ENCODE measurements at regions not wholly inside any gene's neighbourhood (a gene's known extent, or its start where the extent isn't known, plus 50 kb on each side); places are given as distances from the start of the nearest gene placed in this dataset.

GRCh38 chr13:112231451-112232083 is 144.6 kb upstream of the SPACA7 start:
- no peak overlapping the region for H3K4me3 Mint-ChIP-seq

GRCh38 chr13:112233256-112233655 is 142.9 kb upstream of the SPACA7 start:
- peaks cover 7% of the 10 kb centered on the region for H3K9me3 Mint-ChIP-seq
- TF ChIP-seq, protein P1, sequence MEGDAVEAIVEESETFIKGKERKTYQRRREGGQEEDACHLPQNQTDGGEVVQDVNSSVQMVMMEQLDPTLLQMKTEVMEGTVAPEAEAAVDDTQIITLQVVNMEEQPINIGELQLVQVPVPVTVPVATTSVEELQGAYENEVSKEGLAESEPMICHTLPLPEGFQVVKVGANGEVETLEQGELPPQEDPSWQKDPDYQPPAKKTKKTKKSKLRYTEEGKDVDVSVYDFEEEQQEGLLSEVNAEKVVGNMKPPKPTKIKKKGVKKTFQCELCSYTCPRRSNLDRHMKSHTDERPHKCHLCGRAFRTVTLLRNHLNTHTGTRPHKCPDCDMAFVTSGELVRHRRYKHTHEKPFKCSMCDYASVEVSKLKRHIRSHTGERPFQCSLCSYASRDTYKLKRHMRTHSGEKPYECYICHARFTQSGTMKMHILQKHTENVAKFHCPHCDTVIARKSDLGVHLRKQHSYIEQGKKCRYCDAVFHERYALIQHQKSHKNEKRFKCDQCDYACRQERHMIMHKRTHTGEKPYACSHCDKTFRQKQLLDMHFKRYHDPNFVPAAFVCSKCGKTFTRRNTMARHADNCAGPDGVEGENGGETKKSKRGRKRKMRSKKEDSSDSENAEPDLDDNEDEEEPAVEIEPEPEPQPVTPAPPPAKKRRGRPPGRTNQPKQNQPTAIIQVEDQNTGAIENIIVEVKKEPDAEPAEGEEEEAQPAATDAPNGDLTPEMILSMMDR (IDR thresholded peaks at IDR 0.05; ENCODE audit: unreplicated experiment in 3 of 3): no peak
- no peak overlapping the region for H3K4me3 Mint-ChIP-seq
- H3K36me3 Mint-ChIP-seq (ENCODE audit: low read depth): no peaks in the 10 kb centered on the region
- no peak overlapping the region for H3K27ac Mint-ChIP-seq
- no peaks in the 10 kb centered on the region for H3K4me1 Mint-ChIP-seq
- H3K27me3 Mint-ChIP-seq (ENCODE audit: low read depth): peaks cover 64% of the 10 kb centered on the region

More at GRCh38 chr13:112231451-112232083, 144.6 kb upstream of the SPACA7 start:
- Mint-ChIP-seq H3K27ac (no peak overlapping the region), H3K36me3 (ENCODE audit: low read depth) (no peaks in the 10 kb centered on the region), H3K9me3 (peaks cover 3% of the 10 kb centered on the region), H3K4me1 (no peaks in the 10 kb centered on the region), H3K27me3 (ENCODE audit: low read depth) (peaks cover 55% of the 10 kb centered on the region)
- TF ChIP-seq, protein P1 (IDR thresholded peaks at IDR 0.05; ENCODE audit: unreplicated experiment in 3 of 3): no peak

GRCh38 chr13:112233716-112234115 is 142.4 kb upstream of the SPACA7 start:
- Mint-ChIP-seq H3K27ac (no peak overlapping the region), H3K4me1 (no peaks in the 10 kb centered on the region), H3K36me3 (ENCODE audit: low read depth) (no peaks in the 10 kb centered on the region), H3K4me3 (no peak overlapping the region), H3K27me3 (ENCODE audit: low read depth) (peaks cover 64% of the 10 kb centered on the region), H3K9me3 (peaks cover 7% of the 10 kb centered on the region)
- TF ChIP-seq, protein P1 (IDR thresholded peaks at IDR 0.05; ENCODE audit: unreplicated experiment in 3 of 3): no peak

DNA sequence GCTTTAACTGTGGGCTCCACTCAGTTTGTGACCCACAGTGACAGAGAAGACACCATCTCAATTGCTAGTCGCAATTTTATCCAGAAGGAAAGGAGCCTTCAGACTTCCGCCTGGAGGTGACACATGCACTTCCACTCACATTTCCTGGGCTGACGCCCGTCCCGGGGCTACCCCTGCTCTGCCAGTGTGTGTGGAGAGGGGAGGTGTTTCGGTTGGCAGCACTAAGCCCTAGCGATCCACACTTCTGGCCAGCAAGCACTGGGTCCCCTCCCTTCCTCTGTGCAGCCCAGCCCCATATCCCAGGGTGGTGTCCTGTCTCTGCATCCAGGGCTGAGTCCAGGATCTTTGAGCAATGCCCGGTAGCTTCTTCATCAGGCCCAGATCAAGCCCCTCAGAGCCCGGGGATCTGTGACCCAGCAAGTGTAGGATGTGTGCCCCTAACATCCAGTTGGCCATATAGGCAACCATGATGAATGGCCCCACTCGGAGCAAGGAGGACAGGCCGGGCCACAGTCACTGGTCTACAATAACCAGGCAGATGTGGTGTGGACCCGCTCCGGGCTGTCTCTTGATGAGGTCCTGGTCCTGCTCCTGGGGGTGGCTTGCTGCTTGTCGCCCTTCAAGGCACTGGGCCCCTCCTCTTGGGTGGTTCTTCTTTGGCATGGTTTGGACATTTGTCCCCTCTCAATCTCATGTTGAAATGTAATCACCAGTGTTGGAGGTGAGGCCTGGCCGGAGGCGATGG is 141.9 kb upstream of the SPACA7 start:
- peaks cover 7% of the 10 kb centered on the region for H3K9me3 Mint-ChIP-seq
- TF ChIP-seq, protein P1 (IDR thresholded peaks at IDR 0.05; ENCODE audit: unreplicated experiment in 3 of 3): no peak
- no peak overlapping the region for H3K4me3 Mint-ChIP-seq
- no peaks in the 10 kb centered on the region for H3K4me1 Mint-ChIP-seq
- no peak overlapping the region for H3K27ac Mint-ChIP-seq
- H3K27me3 Mint-ChIP-seq (ENCODE audit: low read depth): peaks cover 65% of the 10 kb centered on the region
- H3K36me3 Mint-ChIP-seq (ENCODE audit: low read depth): no peaks in the 10 kb centered on the region

DNA sequence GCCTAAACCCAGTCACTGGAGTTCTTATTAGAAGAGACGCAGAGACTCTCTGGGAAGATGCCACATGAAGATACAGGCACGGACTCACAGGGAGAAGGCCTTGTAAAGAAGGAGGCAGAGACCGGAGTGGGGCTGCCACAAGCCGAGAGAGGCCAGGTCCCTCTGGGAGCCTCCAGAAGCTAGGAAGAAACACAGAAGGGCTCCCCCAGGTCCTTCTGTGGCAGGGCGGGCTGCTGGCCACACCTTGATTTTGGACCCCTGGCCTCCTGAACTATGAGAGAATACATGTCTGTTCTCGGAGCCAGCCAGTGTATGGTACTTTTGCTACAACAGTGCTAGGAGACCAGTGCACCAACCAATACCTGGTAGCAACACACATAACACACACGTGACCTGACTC is 140.1 kb upstream of the SPACA7 start:
- Mint-ChIP-seq H3K4me3 (no peak overlapping the region), H3K36me3 (ENCODE audit: low read depth) (no peaks in the 10 kb centered on the region), H3K27me3 (ENCODE audit: low read depth) (peaks cover 64% of the 10 kb centered on the region), H3K9me3 (peaks cover 7% of the 10 kb centered on the region), H3K4me1 (no peaks in the 10 kb centered on the region), H3K27ac (no peak overlapping the region)
- TF ChIP-seq, protein P1 (IDR thresholded peaks at IDR 0.05; ENCODE audit: unreplicated experiment in 3 of 3): no peak

All from nephron (organoid).